ENCODE measurements at regions not wholly inside any gene's neighbourhood (a gene's known extent, or its start where the extent isn't known, plus 50 kb on each side); places are given as distances from the start of the nearest gene placed in this dataset.

DNA sequence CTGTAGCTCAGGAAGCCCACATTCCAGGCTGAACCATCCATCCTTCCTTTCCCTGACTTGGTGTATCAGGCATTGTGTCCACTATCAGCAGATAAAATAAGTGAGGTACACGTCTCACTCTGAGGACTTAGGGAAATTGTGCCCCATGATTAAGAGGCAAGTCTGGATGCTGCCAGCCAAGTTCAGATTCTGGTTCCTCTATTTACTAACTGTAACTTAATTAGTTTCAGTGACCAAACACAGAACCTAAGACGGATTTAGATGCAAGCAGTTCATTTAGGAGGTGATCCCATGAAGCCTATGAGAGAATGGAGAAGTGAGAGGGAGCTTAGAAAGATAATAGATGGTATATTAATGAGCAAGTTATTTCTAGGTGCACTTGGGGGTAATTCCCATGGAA is 56.6 kb upstream of the PACRGL start:
- H2BK12ac ChIP-seq (ENCODE audit: insufficient read length, low read depth, low read length): no peak overlapping the region
- H4K5ac ChIP-seq (ENCODE audit: insufficient read length, low read depth, low read length): no peak overlapping the region
- WGBS (ENCODE audit: extremely low coverage, insufficient read length, low lambda C conversion rate): no CpG with 5 or more reads among the region's 2 CpGs
- Mint-ChIP-seq H3K27me3 (ENCODE audit: low read depth) (peaks cover 3% of the 10 kb centered on the region; the same call in 1 of the 2 replicates), H3K27ac (no peak overlapping the region), H3K36me3 (ENCODE audit: insufficient read depth in 1 of 3, low read depth in 3 of 3) (no peaks in the 10 kb centered on the region; a peak in 1 of 7 replicates), H3K9me3 (no peaks in the 10 kb centered on the region), H3K4me1 (no peaks in the 10 kb centered on the region), H3K4me3 (no peak overlapping the region)
- no peak overlapping the region for H4K91ac ChIP-seq (ENCODE audit: insufficient read length, low read depth, low read length)
- H3K9ac ChIP-seq (ENCODE audit: extremely low read depth, insufficient read length, low read length): no peak overlapping the region
- TF ChIP-seq CTCF (conservative IDR thresholded peaks at IDR 0.05): no peak
- no peak overlapping the region for H2BK15ac ChIP-seq (ENCODE audit: low read depth, low read length)
- no peaks in the 10 kb centered on the region for H3K23me2 ChIP-seq (ENCODE audit: insufficient read length, low read depth, low read length, poor library complexity, severe bottlenecking)
- no peaks in the 10 kb centered on the region for H3K79me1 ChIP-seq (ENCODE audit: insufficient read depth, low read depth, low read length, poor library complexity, severe bottlenecking)
- H2BK20ac ChIP-seq (ENCODE audit: low read depth, low read length, poor library complexity, severe bottlenecking): no peak overlapping the region
- no peak overlapping the region for H3K27ac ChIP-seq (ENCODE audit: insufficient read length, low read depth, low read length)
- H3K56ac ChIP-seq (ENCODE audit: insufficient read length, low read depth, low read length): no peak overlapping the region
- H3K4me2 ChIP-seq (ENCODE audit: insufficient read depth, insufficient read length, low read length): no peak overlapping the region
- no peaks in the 10 kb centered on the region for H3K9me3 ChIP-seq (ENCODE audit: control insufficient read depth, low read depth, low read length)
- no peak for DNase-seq
- H2BK5ac ChIP-seq (ENCODE audit: insufficient read length, low read length): no peak overlapping the region
- no peak overlapping the region for H2BK120ac ChIP-seq (ENCODE audit: low read depth, low read length, poor library complexity, severe bottlenecking)
- no peak overlapping the region for H2AK5ac ChIP-seq (ENCODE audit: insufficient read length, low read length)
- H3K27me3 ChIP-seq (ENCODE audit: insufficient read depth, low read length): no peaks in the 10 kb centered on the region
- H4K20me1 ChIP-seq (ENCODE audit: control insufficient read depth, insufficient read depth, insufficient read length): no peaks in the 10 kb centered on the region
- H3K4ac ChIP-seq (ENCODE audit: low read depth, low read length): no peak overlapping the region
- H3K14ac ChIP-seq (ENCODE audit: insufficient read depth, low read length): no peak overlapping the region
- no peaks in the 10 kb centered on the region for H3K4me1 ChIP-seq (ENCODE audit: insufficient read depth, low read length)
- H4K8ac ChIP-seq (replicated peaks; ENCODE audit: insufficient read length, low read depth, low read length): no peak overlapping the region
- no peak overlapping the region for H3T11ph ChIP-seq (ENCODE audit: low read length)
- no peak overlapping the region for H3K18ac ChIP-seq (ENCODE audit: insufficient read length, low read depth, low read length)
- H3K79me2 ChIP-seq (ENCODE audit: insufficient read depth, low read length): no peaks in the 10 kb centered on the region
- H2AFZ ChIP-seq (ENCODE audit: low read length): no peak overlapping the region
- H3K23ac ChIP-seq (ENCODE audit: insufficient read length, low read depth, low read length): no peak overlapping the region
